Stimulated activated CD4-positive, alpha-beta T cell treated with anti-CD3 and anti-CD28 coated beads, Interleukin-12 subunit alpha, Interleukin-12 subunit beta, amount 100 ng/mL, for 24 hours (primary cell): ENCODE measurements at regions not wholly inside any gene's neighbourhood (a gene's known extent, or its start where the extent isn't known, plus 50 kb on each side); places are given as distances from the start of the nearest gene placed in this dataset.
"Not testable (repeated sequence)": the region's sequence is repeated elsewhere in the genome, so short reads cannot be mapped to it uniquely, and the experiment has no call there.

Experiments
- DNase-seq, 2 experiments: peaks; one replicate each; pipeline ENCODE4 v3.0.0-alpha.2; 2020; ENCODE audit warnings: low read depth in 2 of 2

- DNase-seq, result no peak
These were observed 1407.4 kb upstream of the ZEB2 start for GRCh38 chr2:145927131-145927950.

GRCh38 chr2:145925591-145925990 lies 1405.7 kb upstream of the ZEB2 start:
- no peak for DNase-seq

GRCh38 chr2:145919477-145919876 lies 1399.6 kb upstream of the ZEB2 start:
- DNase-seq, result no peak

GRCh38 chr2:145918951-145919350 lies 1399.0 kb upstream of the ZEB2 start:
- DNase-seq, result no peak

GRCh38 chr2:145916799-145917198 lies 1396.9 kb upstream of the ZEB2 start:
- DNase-seq, result no peak

GRCh38 chr2:145914716-145915115 lies 1394.8 kb upstream of the ZEB2 start:
- no peak for DNase-seq

GRCh38 chr2:145910416-145910815 lies 1390.5 kb upstream of the ZEB2 start:
- DNase-seq, result no peak

GRCh38 chr2:145909766-145910165 lies 1389.8 kb upstream of the ZEB2 start:
- DNase-seq, result no peak

GRCh38 chr2:145909175-145909755 lies 1389.3 kb upstream of the ZEB2 start:
- DNase-seq, result no peak

GRCh38 chr2:145906354-145906753 lies 1386.4 kb upstream of the ZEB2 start:
- no peak for DNase-seq

- DNase-seq, result no peak
These were observed 1385.5 kb upstream of the ZEB2 start for GRCh38 chr2:145905371-145905770.

GRCh38 chr2:145897151-145897550 lies 1377.2 kb upstream of the ZEB2 start:
- DNase-seq, result no peak

GRCh38 chr2:145887915-145888314 lies 1368.0 kb upstream of the ZEB2 start:
- DNase-seq, result no peak

- not testable (repeated sequence) for DNase-seq
These were observed 1361.1 kb upstream of the ZEB2 start for GRCh38 chr2:145880997-145881396.

- no peak for DNase-seq
These were observed 1355.1 kb upstream of the ZEB2 start for GRCh38 chr2:145875016-145875415.

- no peak for DNase-seq
These were observed 1354.5 kb upstream of the ZEB2 start for GRCh38 chr2:145874466-145874865.

- DNase-seq, result no peak
These were observed 1344.6 kb upstream of the ZEB2 start for GRCh38 chr2:145864501-145864900.

- no peak for DNase-seq
These were observed 1342.0 kb upstream of the ZEB2 start for GRCh38 chr2:145861940-145862339.

- DNase-seq, result no peak
These were observed 1340.2 kb upstream of the ZEB2 start for GRCh38 chr2:145860083-145860482.

GRCh38 chr2:145855142-145855541 lies 1335.2 kb upstream of the ZEB2 start:
- no peak for DNase-seq

- no peak for DNase-seq
These were observed 1334.3 kb upstream of the ZEB2 start for GRCh38 chr2:145854039-145854755.

GRCh38 chr2:145851730-145852129 lies 1331.8 kb upstream of the ZEB2 start:
- no peak for DNase-seq

- no peak for DNase-seq
These were observed 1329.5 kb upstream of the ZEB2 start for GRCh38 chr2:145849466-145849865.
